NB4 (cell line): ENCODE measurements at regions not wholly inside any gene's neighbourhood (a gene's known extent, or its start where the extent isn't known, plus 50 kb on each side); places are given as distances from the start of the nearest gene placed in this dataset.

Experiments
- CTCF ChIP-seq: IDR thresholded peaks from one replicate; pipeline ENCODE4 v1.5.1; 2012; ENCODE audit warnings: low read depth, low read length
- POLR2A ChIP-seq: IDR thresholded peaks from 2 replicates; pipeline ENCODE4 v1.6.1; 2011; ENCODE audit warnings: mild to moderate bottlenecking; ENCODE audit not compliant: insufficient read length; ENCODE audit errors: extremely low read depth

GRCh38 chr6:130700397-130700796 lies 126.8 kb upstream of the SMLR1 start:
- TF ChIP-seq CTCF (no peak), POLR2A (no peak)
